ENCODE measurements at regions not wholly inside any gene's neighbourhood (a gene's known extent, or its start where the extent isn't known, plus 50 kb on each side); places are given as distances from the start of the nearest gene placed in this dataset.

GRCh38 chr18:46379323-46379950 is 275.3 kb downstream of the HAUS1 start:
- H3K27ac Mint-ChIP-seq = no peak overlapping the region
- no peak for DNase-seq
- H3K4me3 Mint-ChIP-seq = no peak overlapping the region
- H3K9me3 Mint-ChIP-seq = no peaks in the 10 kb centered on the region
- H3K36me3 Mint-ChIP-seq (ENCODE audit: low read depth) = no peaks in the 10 kb centered on the region
- H3K27me3 Mint-ChIP-seq = peaks cover 2% of the 10 kb centered on the region
- H3K4me1 Mint-ChIP-seq (ENCODE audit: low read depth) = no peaks in the 10 kb centered on the region

GRCh38 chr18:46385124-46385523 is 271.9 kb downstream of the LOXHD1 start:
- no peak for DNase-seq
- H3K27ac Mint-ChIP-seq = no peak overlapping the region
- no peaks in the 10 kb centered on the region for H3K9me3 Mint-ChIP-seq
- H3K36me3 Mint-ChIP-seq (ENCODE audit: low read depth) = no peaks in the 10 kb centered on the region
- H3K27me3 Mint-ChIP-seq = no peaks in the 10 kb centered on the region
- no peaks in the 10 kb centered on the region for H3K4me1 Mint-ChIP-seq (ENCODE audit: low read depth)
- H3K4me3 Mint-ChIP-seq = no peak overlapping the region

- H3K9me3 Mint-ChIP-seq = no peaks in the 10 kb centered on the region
Measured at GRCh38 chr18:46386788-46387187, 270.2 kb downstream of the LOXHD1 start.

GRCh38 chr18:46387441-46388131 is 269.4 kb downstream of the LOXHD1 start:
- H3K4me1 Mint-ChIP-seq (ENCODE audit: low read depth) = no peaks in the 10 kb centered on the region
- H3K27me3 Mint-ChIP-seq = no peaks in the 10 kb centered on the region
- H3K36me3 Mint-ChIP-seq (ENCODE audit: low read depth) = no peaks in the 10 kb centered on the region
- H3K27ac Mint-ChIP-seq = no peak overlapping the region
- H3K4me3 Mint-ChIP-seq = no peak overlapping the region
- H3K9me3 Mint-ChIP-seq = no peaks in the 10 kb centered on the region
- DNase-seq = no peak

More at GRCh38 chr18:46386788-46387187, 270.2 kb downstream of the LOXHD1 start:
- no peaks in the 10 kb centered on the region for H3K4me1 Mint-ChIP-seq (ENCODE audit: low read depth)
- no peak overlapping the region for H3K27ac Mint-ChIP-seq
- DNase-seq = no peak
- no peaks in the 10 kb centered on the region for H3K27me3 Mint-ChIP-seq
- H3K36me3 Mint-ChIP-seq (ENCODE audit: low read depth) = no peaks in the 10 kb centered on the region
- no peak overlapping the region for H3K4me3 Mint-ChIP-seq

GRCh38 chr18:46388286-46388685 is 268.7 kb downstream of the LOXHD1 start:
- no peak for DNase-seq
- no peak overlapping the region for H3K27ac Mint-ChIP-seq
- no peaks in the 10 kb centered on the region for H3K9me3 Mint-ChIP-seq
- no peaks in the 10 kb centered on the region for H3K36me3 Mint-ChIP-seq (ENCODE audit: low read depth)
- H3K27me3 Mint-ChIP-seq = no peaks in the 10 kb centered on the region
- no peaks in the 10 kb centered on the region for H3K4me1 Mint-ChIP-seq (ENCODE audit: low read depth)
- H3K4me3 Mint-ChIP-seq = no peak overlapping the region

GRCh38 chr18:46392576-46392975 is 264.4 kb downstream of the LOXHD1 start:
- no peaks in the 10 kb centered on the region for H3K27me3 Mint-ChIP-seq
- H3K9me3 Mint-ChIP-seq = no peaks in the 10 kb centered on the region
- no peak overlapping the region for H3K4me3 Mint-ChIP-seq
- no peaks in the 10 kb centered on the region for H3K36me3 Mint-ChIP-seq (ENCODE audit: low read depth)
- no peaks in the 10 kb centered on the region for H3K4me1 Mint-ChIP-seq (ENCODE audit: low read depth)
- DNase-seq = no peak
- no peak overlapping the region for H3K27ac Mint-ChIP-seq

GRCh38 chr18:46393230-46393629 is 263.8 kb downstream of the LOXHD1 start:
- Mint-ChIP-seq H3K4me1 (ENCODE audit: low read depth) (no peaks in the 10 kb centered on the region), H3K4me3 (no peak overlapping the region), H3K36me3 (ENCODE audit: low read depth) (no peaks in the 10 kb centered on the region), H3K9me3 (no peaks in the 10 kb centered on the region), H3K27ac (no peak overlapping the region), H3K27me3 (no peaks in the 10 kb centered on the region)
- DNase-seq = no peak

GRCh38 chr18:46393961-46394360 is 263.1 kb downstream of the LOXHD1 start:
- Mint-ChIP-seq H3K27ac (no peak overlapping the region), H3K27me3 (no peaks in the 10 kb centered on the region), H3K4me1 (ENCODE audit: low read depth) (no peaks in the 10 kb centered on the region), H3K4me3 (no peak overlapping the region), H3K36me3 (ENCODE audit: low read depth) (no peaks in the 10 kb centered on the region), H3K9me3 (no peaks in the 10 kb centered on the region)
- DNase-seq = no peak

GRCh38 chr18:46395795-46396194 is 261.2 kb downstream of the LOXHD1 start:
- no peak for DNase-seq
- Mint-ChIP-seq H3K27me3 (no peaks in the 10 kb centered on the region), H3K27ac (no peak overlapping the region), H3K9me3 (no peaks in the 10 kb centered on the region), H3K4me1 (ENCODE audit: low read depth) (no peaks in the 10 kb centered on the region), H3K4me3 (no peak overlapping the region), H3K36me3 (ENCODE audit: low read depth) (no peaks in the 10 kb centered on the region)

- Mint-ChIP-seq H3K27ac (no peak overlapping the region), H3K4me1 (ENCODE audit: low read depth) (no peaks in the 10 kb centered on the region), H3K27me3 (no peaks in the 10 kb centered on the region), H3K4me3 (no peak overlapping the region), H3K9me3 (no peaks in the 10 kb centered on the region), H3K36me3 (ENCODE audit: low read depth) (no peaks in the 10 kb centered on the region)
- no peak for DNase-seq
Measured at GRCh38 chr18:46397174-46397573, 259.8 kb downstream of the LOXHD1 start.

GRCh38 chr18:46398005-46398404 is 259.0 kb downstream of the LOXHD1 start:
- Mint-ChIP-seq H3K4me3 (no peak overlapping the region), H3K36me3 (ENCODE audit: low read depth) (no peaks in the 10 kb centered on the region), H3K4me1 (ENCODE audit: low read depth) (no peaks in the 10 kb centered on the region), H3K9me3 (no peaks in the 10 kb centered on the region), H3K27ac (no peak overlapping the region), H3K27me3 (no peaks in the 10 kb centered on the region)
- no peak for DNase-seq

- no peak overlapping the region for H3K4me3 Mint-ChIP-seq
- DNase-seq = no peak
- H3K27ac Mint-ChIP-seq = no peak overlapping the region
- H3K4me1 Mint-ChIP-seq (ENCODE audit: low read depth) = no peaks in the 10 kb centered on the region
- no peaks in the 10 kb centered on the region for H3K9me3 Mint-ChIP-seq
- no peaks in the 10 kb centered on the region for H3K36me3 Mint-ChIP-seq (ENCODE audit: low read depth)
- H3K27me3 Mint-ChIP-seq = no peaks in the 10 kb centered on the region
Measured at GRCh38 chr18:46398625-46399024, 258.4 kb downstream of the LOXHD1 start.

- DNase-seq = no peak
- H3K27me3 Mint-ChIP-seq = no peaks in the 10 kb centered on the region
- H3K4me3 Mint-ChIP-seq = no peak overlapping the region
- H3K4me1 Mint-ChIP-seq (ENCODE audit: low read depth) = no peaks in the 10 kb centered on the region
- H3K27ac Mint-ChIP-seq = no peak overlapping the region
- H3K36me3 Mint-ChIP-seq (ENCODE audit: low read depth) = no peaks in the 10 kb centered on the region
- H3K9me3 Mint-ChIP-seq = no peaks in the 10 kb centered on the region
Measured at GRCh38 chr18:46399303-46399702, 257.7 kb downstream of the LOXHD1 start.

GRCh38 chr18:46400449-46400848 is 256.6 kb downstream of the LOXHD1 start:
- H3K4me3 Mint-ChIP-seq = no peak overlapping the region
- no peaks in the 10 kb centered on the region for H3K36me3 Mint-ChIP-seq (ENCODE audit: low read depth)
- no peaks in the 10 kb centered on the region for H3K9me3 Mint-ChIP-seq
- peaks cover 5% of the 10 kb centered on the region for H3K27me3 Mint-ChIP-seq
- DNase-seq = no peak
- H3K4me1 Mint-ChIP-seq (ENCODE audit: low read depth) = no peaks in the 10 kb centered on the region
- no peak overlapping the region for H3K27ac Mint-ChIP-seq

GRCh38 chr18:46401486-46402070 is 255.4 kb downstream of the LOXHD1 start:
- H3K27me3 Mint-ChIP-seq = peaks cover 5% of the 10 kb centered on the region
- H3K4me3 Mint-ChIP-seq = no peak overlapping the region
- DNase-seq = no peak
- no peak overlapping the region for H3K27ac Mint-ChIP-seq
- no peaks in the 10 kb centered on the region for H3K4me1 Mint-ChIP-seq (ENCODE audit: low read depth)
- no peaks in the 10 kb centered on the region for H3K36me3 Mint-ChIP-seq (ENCODE audit: low read depth)
- H3K9me3 Mint-ChIP-seq = no peaks in the 10 kb centered on the region
